ENCODE measurements at regions not wholly inside any gene's neighbourhood (a gene's known extent, or its start where the extent isn't known, plus 50 kb on each side); places are given as distances from the start of the nearest gene placed in this dataset.
"Not testable (repeated sequence)": the region's sequence is repeated elsewhere in the genome, so short reads cannot be mapped to it uniquely, and the experiment has no call there.

- DNase-seq (ENCODE audit: low spot score) = no peak
- Histone ChIP-seq H3K27me3 (no peaks in the 10 kb centered on the region), H3K4me2 (no peak overlapping the region), H3K9me3 (ENCODE audit: low read depth) (no peaks in the 10 kb centered on the region), H4K20me1 (ENCODE audit: insufficient read depth, poor library complexity, severe bottlenecking) (no peaks in the 10 kb centered on the region), H3K79me2 (no peaks in the 10 kb centered on the region), H3K27ac (no peak overlapping the region), H3K4me1 (ENCODE audit: insufficient read depth) (no peaks in the 10 kb centered on the region), H3K9me2 (replicated peaks; ENCODE audit: insufficient read depth) (no peaks in the 10 kb centered on the region), H3K36me3 (replicated peaks; ENCODE audit: insufficient read depth, low read depth) (no peaks in the 10 kb centered on the region), H3K4me3 (no peak overlapping the region), H2AFZ (no peak overlapping the region)
- 95% methylated on average over 2 of the region's 2 CpGs for WGBS (ENCODE audit: low lambda C conversion rate, missing lambda C conversion rate)
- no peak for TF ChIP-seq EZH2phosphoT487 (IDR thresholded peaks at IDR 0.05; ENCODE audit: low read depth, severe bottlenecking, unreplicated experiment)
Observed at GRCh38 chr13:71213252-71213821, 653.7 kb downstream of the DACH1 start.

- no peaks in the 10 kb centered on the region for H4K20me1 ChIP-seq (ENCODE audit: insufficient read depth, poor library complexity, severe bottlenecking)
- H3K79me2 ChIP-seq = no peaks in the 10 kb centered on the region
- H3K9me3 ChIP-seq (ENCODE audit: low read depth) = no peaks in the 10 kb centered on the region
- no peak for DNase-seq (ENCODE audit: low spot score)
- H3K36me3 ChIP-seq (replicated peaks; ENCODE audit: insufficient read depth, low read depth) = no peaks in the 10 kb centered on the region
- H2AFZ ChIP-seq = no peak overlapping the region
- no peak for TF ChIP-seq EZH2 (IDR thresholded peaks at IDR 0.05; ENCODE audit: borderline replicate concordance)
- no peak for TF ChIP-seq CTCF (IDR thresholded peaks at IDR 0.05; ENCODE audit: poor library complexity)
- no peak for TF ChIP-seq EZH2phosphoT487 (IDR thresholded peaks at IDR 0.05; ENCODE audit: low read depth, severe bottlenecking, unreplicated experiment)
- H3K27me3 ChIP-seq = no peaks in the 10 kb centered on the region
- no peak overlapping the region for H3K27ac ChIP-seq
- no peak overlapping the region for H3K4me3 ChIP-seq
- no peak overlapping the region for H3K4me2 ChIP-seq
- no peaks in the 10 kb centered on the region for H3K4me1 ChIP-seq (ENCODE audit: insufficient read depth)
- H3K9me2 ChIP-seq (replicated peaks; ENCODE audit: insufficient read depth) = no peaks in the 10 kb centered on the region
Observed at GRCh38 chr13:71210861-71211260, 656.1 kb downstream of the DACH1 start.

GRCh38 chr13:71209217-71209616, 657.8 kb downstream of the DACH1 start:
- Histone ChIP-seq H3K36me3 (replicated peaks; ENCODE audit: insufficient read depth, low read depth) (no peaks in the 10 kb centered on the region), H2AFZ (no peak overlapping the region), H4K20me1 (ENCODE audit: insufficient read depth, poor library complexity, severe bottlenecking) (no peaks in the 10 kb centered on the region), H3K79me2 (no peaks in the 10 kb centered on the region), H3K4me2 (no peak overlapping the region), H3K4me3 (no peak overlapping the region), H3K9me2 (replicated peaks; ENCODE audit: insufficient read depth) (no peaks in the 10 kb centered on the region), H3K4me1 (ENCODE audit: insufficient read depth) (no peaks in the 10 kb centered on the region), H3K9me3 (ENCODE audit: low read depth) (no peaks in the 10 kb centered on the region), H3K27me3 (no peaks in the 10 kb centered on the region), H3K27ac (no peak overlapping the region)
- TF ChIP-seq EZH2phosphoT487 (IDR thresholded peaks at IDR 0.05; ENCODE audit: low read depth, severe bottlenecking, unreplicated experiment) = no peak
- TF ChIP-seq CTCF (IDR thresholded peaks at IDR 0.05; ENCODE audit: poor library complexity) = no peak
- no peak for TF ChIP-seq EZH2 (IDR thresholded peaks at IDR 0.05; ENCODE audit: borderline replicate concordance)
- WGBS (ENCODE audit: low lambda C conversion rate, missing lambda C conversion rate) = 93% methylated on average over 2 of the region's 2 CpGs
- no peak for DNase-seq (ENCODE audit: low spot score)

- H3K9me2 ChIP-seq (replicated peaks; ENCODE audit: insufficient read depth); H3K27ac ChIP-seq; H3K36me3 ChIP-seq (replicated peaks; ENCODE audit: insufficient read depth, low read depth); H4K20me1 ChIP-seq (ENCODE audit: insufficient read depth, poor library complexity, severe bottlenecking); H3K4me3 ChIP-seq; H3K27me3 ChIP-seq; DNase-seq (ENCODE audit: low spot score); H3K79me2 ChIP-seq; H3K4me2 ChIP-seq; H2AFZ ChIP-seq; H3K4me1 ChIP-seq (ENCODE audit: insufficient read depth); H3K9me3 ChIP-seq (ENCODE audit: low read depth): not testable (repeated sequence)
- WGBS (ENCODE audit: low lambda C conversion rate, missing lambda C conversion rate) = 87% methylated on average over 7 of the region's 7 CpGs
Observed at GRCh38 chr13:71184583-71184982, 682.4 kb downstream of the DACH1 start.

- not testable (repeated sequence) for H3K4me2 ChIP-seq
Observed at GRCh38 chr13:71183352-71183751, 683.7 kb downstream of the DACH1 start.

More at GRCh38 chr13:71183352-71183751, 683.7 kb downstream of the DACH1 start:
- not testable (repeated sequence) for H3K27me3 ChIP-seq; H2AFZ ChIP-seq; H4K20me1 ChIP-seq (ENCODE audit: insufficient read depth, poor library complexity, severe bottlenecking); H3K4me3 ChIP-seq; DNase-seq (ENCODE audit: low spot score); H3K9me3 ChIP-seq (ENCODE audit: low read depth); H3K4me1 ChIP-seq (ENCODE audit: insufficient read depth); H3K79me2 ChIP-seq; H3K36me3 ChIP-seq (replicated peaks; ENCODE audit: insufficient read depth, low read depth); H3K27ac ChIP-seq; H3K9me2 ChIP-seq (replicated peaks; ENCODE audit: insufficient read depth)
- WGBS (ENCODE audit: low lambda C conversion rate, missing lambda C conversion rate) = 91% methylated on average over 1 of the region's 1 CpG

Data from hepatocyte (in vitro differentiated cells).